Esophagus muscularis mucosa (tissue), 4 donors: ENCODE measurements at regions not wholly inside any gene's neighbourhood (a gene's known extent, or its start where the extent isn't known, plus 50 kb on each side); places are given as distances from the start of the nearest gene placed in this dataset.
"Not testable (repeated sequence)": the region's sequence is repeated elsewhere in the genome, so short reads cannot be mapped to it uniquely, and the experiment has no call there.

Source experiments
- DNase-seq: peaks from one replicate; pipeline ENCODE4 v3.0.0-alpha.2; 2017; ENCODE audit errors: extremely low spot score
- H3K27ac ChIP-seq, 4 donors: fragments of 200-600 bp; sonication (generic); replicated peaks in 1 of 4; 1 replicate in 3 of 4; 2 replicates in 1 of 4; pipeline ENCODE4 v1.5.1; 2016 to 2019; ENCODE audit warnings: mild to moderate bottlenecking in 1 of 4
- H3K27me3 ChIP-seq, 4 donors: fragments of 200-600 bp; sonication (generic); one replicate each; pipeline versions ENCODE4 v1.5.1 to v1.6.0; 2016 to 2019
- H3K36me3 ChIP-seq, 4 donors: fragments of 200-600 bp; sonication (generic); one replicate each; pipeline ENCODE4 v1.5.1; 2016 to 2019
- H3K4me1 ChIP-seq, 4 donors: fragments of 200-600 bp; sonication (generic); one replicate each; pipeline ENCODE4 v1.5.1; 2016 to 2019
- H3K4me3 ChIP-seq, 4 donors: fragments of 200-600 bp; sonication (generic); 1 replicate in 2 of 4; 2 replicates in 2 of 4; pipeline ENCODE4 v1.5.1; 2016 to 2019; ENCODE audit warnings: mild to moderate bottlenecking in 4 of 4, moderate library complexity in 1 of 4
- H3K9me3 ChIP-seq, 4 donors: fragments of 200-600 bp; sonication (generic); 1 replicate in 3 of 4; 2 replicates in 1 of 4; pipeline ENCODE4 v1.5.1; 2016 to 2019
- EP300 ChIP-seq: sonication (generic); formaldehyde crosslinking; IDR thresholded peaks from one replicate; pipeline ENCODE4 v1.6.1; 2017; ENCODE audit warnings: antibody characterized with exemption
- POLR2A ChIP-seq: fragments of 450-650 bp; IDR thresholded peaks from one replicate; pipeline ENCODE4 v1.6.1; 2017; ENCODE audit warnings: antibody characterized with exemption, moderate library complexity, mild to moderate bottlenecking, low read depth
- POLR2AphosphoS5 ChIP-seq, 2 donors: sonication (generic); formaldehyde crosslinking; IDR thresholded peaks; one replicate each; pipeline ENCODE4 v1.6.1; 2017; ENCODE audit warnings: antibody characterized with exemption in 2 of 2
- WGBS: methylation state at CpG from one replicate; pipeline ENCODE4 v1.1.5; 2018; 5-methylcytosine and 5-hydroxymethylcytosine counted together
- intact Hi-C: fragments of 100-400 bp; cut with DNase I; formaldehyde crosslinking; loops from one replicate; pipeline ENCODE4 v1.15.1; 2023
- TF ChIP-seq, protein P1 (sequence below), 3 experiments: fragments of 200-600 bp in 2 of 3; fragments of 450-650 bp in 1 of 3; sonication (generic) in 2 of 3; IDR thresholded peaks; one replicate each; pipeline ENCODE4 v1.5.1; 2017 to 2019; ENCODE audit warnings: antibody characterized with exemption in 3 of 3, mild to moderate bottlenecking in 2 of 3, moderate library complexity in 1 of 3

DNA sequence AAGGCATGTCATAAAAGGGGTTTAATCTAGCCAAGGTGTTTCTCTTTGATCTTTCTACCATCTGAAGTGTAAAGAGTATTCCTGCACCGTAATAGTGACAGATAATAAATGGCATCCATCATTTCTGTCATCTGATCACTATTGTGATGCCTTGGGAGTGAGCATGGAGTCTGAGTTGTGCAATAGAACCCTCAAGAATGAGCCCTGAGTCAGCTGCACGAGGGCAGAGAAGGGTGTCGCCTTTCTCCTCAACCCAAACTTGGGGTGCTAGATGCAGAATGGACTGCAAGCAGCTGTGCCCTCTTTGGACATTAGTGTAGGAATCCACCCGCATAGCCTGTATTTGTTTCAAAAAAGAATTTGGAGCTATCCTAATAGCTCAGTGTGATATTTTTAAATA is 115.2 kb downstream of the ZNF37A start:
- no peaks in the 10 kb centered on the region for H3K27me3 ChIP-seq
- no peak for TF ChIP-seq POLR2A
- no peak for TF ChIP-seq POLR2AphosphoS5 (IDR thresholded peaks at IDR 0.05)
- TF ChIP-seq EP300, result no peak
- TF ChIP-seq, protein P1, sequence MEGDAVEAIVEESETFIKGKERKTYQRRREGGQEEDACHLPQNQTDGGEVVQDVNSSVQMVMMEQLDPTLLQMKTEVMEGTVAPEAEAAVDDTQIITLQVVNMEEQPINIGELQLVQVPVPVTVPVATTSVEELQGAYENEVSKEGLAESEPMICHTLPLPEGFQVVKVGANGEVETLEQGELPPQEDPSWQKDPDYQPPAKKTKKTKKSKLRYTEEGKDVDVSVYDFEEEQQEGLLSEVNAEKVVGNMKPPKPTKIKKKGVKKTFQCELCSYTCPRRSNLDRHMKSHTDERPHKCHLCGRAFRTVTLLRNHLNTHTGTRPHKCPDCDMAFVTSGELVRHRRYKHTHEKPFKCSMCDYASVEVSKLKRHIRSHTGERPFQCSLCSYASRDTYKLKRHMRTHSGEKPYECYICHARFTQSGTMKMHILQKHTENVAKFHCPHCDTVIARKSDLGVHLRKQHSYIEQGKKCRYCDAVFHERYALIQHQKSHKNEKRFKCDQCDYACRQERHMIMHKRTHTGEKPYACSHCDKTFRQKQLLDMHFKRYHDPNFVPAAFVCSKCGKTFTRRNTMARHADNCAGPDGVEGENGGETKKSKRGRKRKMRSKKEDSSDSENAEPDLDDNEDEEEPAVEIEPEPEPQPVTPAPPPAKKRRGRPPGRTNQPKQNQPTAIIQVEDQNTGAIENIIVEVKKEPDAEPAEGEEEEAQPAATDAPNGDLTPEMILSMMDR (IDR thresholded peaks at IDR 0.05), result no peak
- H3K4me1 ChIP-seq, result no peaks in the 10 kb centered on the region
- H3K36me3 ChIP-seq, result no peaks in the 10 kb centered on the region
- intact Hi-C loops, result no loop called here
- H3K4me3 ChIP-seq, result no peak overlapping the region
- no peak overlapping the region for H3K27ac ChIP-seq
- no peak for DNase-seq
- peaks cover 0 to 9% (median 3%) of the 10 kb centered on the region in 4 donors for H3K9me3 ChIP-seq
- 59% methylated on average over 4 of the region's 4 CpGs for WGBS

DNA sequence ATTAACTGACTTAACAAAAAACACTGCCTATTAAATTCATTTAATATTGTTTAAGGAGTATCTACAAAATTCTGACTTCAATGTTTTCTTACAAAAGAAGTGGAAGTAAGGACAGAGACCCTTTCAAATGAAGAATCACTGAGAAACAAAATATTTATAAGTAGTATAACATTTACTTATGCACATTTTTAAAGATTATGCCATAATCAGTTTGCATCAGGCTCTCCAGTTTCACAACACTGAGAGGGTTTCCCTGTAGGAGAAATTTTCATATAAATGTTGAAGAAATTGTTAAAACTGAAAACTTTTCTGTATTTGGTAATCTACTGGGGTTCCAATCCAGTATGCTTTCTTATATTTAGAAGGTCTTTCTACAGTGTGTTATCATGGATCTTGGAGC is 115.6 kb downstream of the ZNF37A start:
- H3K36me3 ChIP-seq, intact Hi-C loops, H3K9me3 ChIP-seq, H3K4me3 ChIP-seq, H3K4me1 ChIP-seq, H3K27ac ChIP-seq, H3K27me3 ChIP-seq, DNase-seq: not testable (repeated sequence)

DNA sequence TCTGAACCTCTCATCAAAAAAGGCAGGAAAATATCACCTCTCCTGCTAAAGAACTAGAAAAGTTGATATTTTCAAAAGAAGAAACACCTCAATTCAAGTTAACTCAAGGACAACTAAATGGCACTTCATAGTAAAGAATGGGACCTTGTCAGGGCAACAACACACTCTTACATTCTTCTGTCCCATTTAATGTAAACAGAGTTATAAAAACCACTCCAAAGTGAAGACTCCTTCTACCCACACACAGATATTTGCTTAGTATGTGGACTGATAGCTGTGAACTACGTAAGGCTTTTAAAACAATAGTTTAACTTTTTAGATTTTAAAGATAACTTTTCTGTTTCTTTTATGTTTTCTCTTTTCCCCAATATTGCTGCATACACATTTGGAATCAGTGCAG is 118.3 kb downstream of the ZNF37A start:
- Histone ChIP-seq H3K36me3 (no peaks in the 10 kb centered on the region), H3K4me1 (no peaks in the 10 kb centered on the region), H3K9me3 (peaks cover 0 to 7% (median 0%) of the 10 kb centered on the region in 4 donors), H3K4me3 (no peak overlapping the region), H3K27me3 (no peaks in the 10 kb centered on the region), H3K27ac (no peak overlapping the region)
- DNase-seq, result no peak
- intact Hi-C loops, result no loop called here
- WGBS, result 60% methylated on average over 1 of the region's 1 CpG
- TF ChIP-seq, protein P1 (IDR thresholded peaks at IDR 0.05), result no peak
- no peak for TF ChIP-seq POLR2AphosphoS5 (IDR thresholded peaks at IDR 0.05)
- no peak for TF ChIP-seq EP300
- no peak for TF ChIP-seq POLR2A

DNA sequence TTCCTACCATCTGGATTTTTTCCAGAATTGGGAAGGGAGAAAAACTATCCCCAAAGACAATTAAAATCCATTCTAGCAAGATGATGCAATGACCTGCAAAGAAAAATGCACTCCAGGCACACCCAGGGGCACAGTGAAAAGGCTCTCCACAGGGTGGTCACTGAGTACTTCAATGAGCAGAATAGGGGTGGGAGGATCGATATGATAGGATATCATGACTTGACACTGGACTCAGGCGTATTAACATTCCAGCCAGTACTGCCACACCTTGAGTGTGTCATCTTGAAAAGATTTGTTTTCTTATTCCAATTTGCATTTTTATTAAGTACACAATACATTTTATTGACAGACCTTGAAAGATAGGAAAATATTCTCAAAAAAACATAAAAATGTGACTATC is 132.2 kb downstream of the ZNF37A start:
- 79% methylated on average over 2 of the region's 2 CpGs for WGBS
- Histone ChIP-seq H3K27me3 (no peaks in the 10 kb centered on the region), H3K4me3 (no peak overlapping the region), H3K27ac (no peak overlapping the region), H3K4me1 (no peaks in the 10 kb centered on the region), H3K36me3 (no peaks in the 10 kb centered on the region), H3K9me3 (peaks cover 0 to 19% (median 4%) of the 10 kb centered on the region in 4 donors)
- DNase-seq, result no peak
- TF ChIP-seq EP300, result no peak
- TF ChIP-seq, protein P1 (IDR thresholded peaks at IDR 0.05), result no peak
- no peak for TF ChIP-seq POLR2A
- TF ChIP-seq POLR2AphosphoS5 (IDR thresholded peaks at IDR 0.05), result no peak
- intact Hi-C loops, result no loop called here

DNA sequence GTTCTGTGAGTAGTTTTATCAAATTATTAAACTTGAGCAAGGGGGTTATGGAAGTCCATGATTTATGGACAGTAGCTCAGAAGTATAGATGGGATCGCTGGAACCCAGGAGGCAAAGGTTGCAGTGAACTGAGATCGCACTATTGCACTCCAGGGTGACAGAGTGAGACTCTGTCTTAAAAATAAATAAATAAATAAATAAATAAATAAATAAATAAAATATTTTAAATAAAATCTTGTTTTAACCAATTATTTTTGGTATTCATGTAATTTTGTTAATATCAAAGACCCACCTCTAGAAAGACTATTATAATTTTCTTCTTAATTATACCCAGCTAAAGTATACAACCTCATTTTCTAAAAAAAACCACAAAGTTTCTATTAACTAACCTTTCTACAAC is 134.3 kb downstream of the ZNF37A start:
- WGBS, result 80% methylated on average over 2 of the region's 2 CpGs
- Histone ChIP-seq H3K4me3 (no peak overlapping the region), H3K27me3 (no peaks in the 10 kb centered on the region), H3K9me3 (peaks cover 0 to 11% (median 4%) of the 10 kb centered on the region in 4 donors), H3K27ac (no peak overlapping the region), H3K36me3 (no peaks in the 10 kb centered on the region), H3K4me1 (no peaks in the 10 kb centered on the region)
- TF ChIP-seq, protein P1 (IDR thresholded peaks at IDR 0.05), result no peak
- TF ChIP-seq POLR2AphosphoS5 (IDR thresholded peaks at IDR 0.05) (no peak), EP300 (no peak), POLR2A (no peak)
- intact Hi-C loops, result no loop called here
- no peak for DNase-seq

DNA sequence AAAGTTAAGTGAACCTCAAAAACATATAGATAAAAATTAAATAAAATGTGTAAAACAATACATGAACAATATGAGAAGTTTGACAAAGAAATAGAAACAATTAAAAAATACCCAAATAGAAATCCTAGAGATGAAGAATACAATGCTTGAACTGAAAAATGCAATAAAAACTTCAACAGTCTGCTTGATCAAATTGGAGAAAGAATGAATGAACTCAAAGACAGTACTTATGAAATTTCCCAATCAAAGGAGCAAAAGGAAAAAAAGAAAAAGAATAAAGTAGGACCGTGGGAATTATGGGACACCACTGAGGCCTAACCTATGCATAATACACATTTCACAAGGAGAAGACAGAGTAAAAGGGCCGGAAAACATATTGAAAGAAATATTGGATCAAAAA is 144.3 kb downstream of the ZNF37A start:
- H3K9me3 ChIP-seq, H3K4me3 ChIP-seq, intact Hi-C loops, H3K27ac ChIP-seq, H3K36me3 ChIP-seq, H3K4me1 ChIP-seq, H3K27me3 ChIP-seq, DNase-seq: not testable (repeated sequence)
- WGBS, result 74% methylated on average over 2 of the region's 2 CpGs

DNA sequence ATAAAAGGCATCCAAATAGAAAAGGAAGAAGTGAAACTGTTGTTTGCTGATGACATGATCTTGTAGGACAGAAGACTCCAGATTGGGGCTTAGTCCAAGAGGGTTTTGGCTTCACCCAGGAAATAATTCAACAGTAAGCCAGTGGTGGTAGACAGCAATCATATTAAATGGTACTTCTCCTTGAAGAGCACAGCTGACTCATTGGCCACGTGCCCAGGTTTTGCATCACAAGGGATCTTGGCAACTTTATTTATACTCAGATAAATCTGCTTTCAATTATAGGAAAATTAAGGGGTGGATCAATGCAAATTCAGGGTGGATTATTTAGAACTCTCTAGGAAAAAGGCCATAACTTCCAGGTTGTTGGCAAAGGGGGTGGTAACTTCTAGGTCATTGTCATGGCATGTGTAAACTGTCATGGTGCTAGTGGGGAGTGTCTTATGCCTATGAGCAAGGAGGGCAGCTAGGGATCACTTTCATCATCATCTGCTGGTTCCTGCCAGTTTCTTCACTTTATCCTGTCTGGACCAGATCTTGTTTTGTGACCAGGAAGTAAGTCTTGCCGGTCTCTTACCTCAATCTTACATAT is 148.0 kb downstream of the ZNF37A start:
- H3K36me3 ChIP-seq, DNase-seq, H3K9me3 ChIP-seq, H3K4me1 ChIP-seq, H3K4me3 ChIP-seq, H3K27me3 ChIP-seq, intact Hi-C loops, H3K27ac ChIP-seq: not testable (repeated sequence)
- 31% methylated on average over 2 of the region's 2 CpGs for WGBS

DNA sequence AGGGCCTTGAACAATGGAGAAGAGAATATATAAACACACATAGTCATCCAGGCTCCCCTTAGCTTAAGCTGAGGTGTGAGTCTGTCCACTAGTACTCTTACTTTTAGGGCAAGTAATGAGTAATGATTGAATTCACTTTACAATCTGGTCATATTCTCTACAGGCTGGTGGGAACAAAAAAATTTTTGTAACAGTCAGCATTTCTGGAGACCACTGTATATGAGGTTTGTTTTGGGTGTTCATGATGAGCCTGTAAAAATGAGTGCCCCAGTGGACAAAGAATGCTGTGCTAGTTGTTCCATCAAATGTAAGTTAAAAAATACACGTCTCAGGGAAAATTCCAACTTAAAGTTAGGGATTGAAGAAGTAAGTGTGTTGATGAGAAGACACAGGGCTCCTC is 154.0 kb downstream of the ZNF37A start:
- intact Hi-C loops, H3K9me3 ChIP-seq, H3K4me1 ChIP-seq, H3K36me3 ChIP-seq, H3K27me3 ChIP-seq, H3K27ac ChIP-seq, DNase-seq, H3K4me3 ChIP-seq: not testable (repeated sequence)
- 27% methylated on average over 1 of the region's 1 CpG for WGBS
